ENCODE measurements at regions not wholly inside any gene's neighbourhood (a gene's known extent, or its start where the extent isn't known, plus 50 kb on each side); places are given as distances from the start of the nearest gene placed in this dataset.
"Not testable (repeated sequence)": the region's sequence is repeated elsewhere in the genome, so short reads cannot be mapped to it uniquely, and the experiment has no call there.

- TF ChIP-seq CTCF (IDR thresholded peaks at IDR 0.05; ENCODE audit: insufficient read depth, low read depth, low read length, missing control alignments), result no peak
- no peak for DNase-seq (ENCODE audit: low read depth)
Measured at GRCh38 chr10:124320778-124321432, 97.8 kb downstream of the OAT start.

GRCh38 chr10:124319926-124320391 is 98.8 kb downstream of the OAT start:
- H3K4me3 ChIP-seq (ENCODE audit: low read depth, low read length), result no peak overlapping the region
- DNase-seq (ENCODE audit: low read depth), result no peak
- no peak for TF ChIP-seq CTCF (IDR thresholded peaks at IDR 0.05; ENCODE audit: insufficient read depth, low read depth, low read length, missing control alignments)

More at GRCh38 chr10:124320778-124321432, 97.8 kb downstream of the OAT start:
- H3K4me3 ChIP-seq (ENCODE audit: low read depth, low read length), result no peak overlapping the region

- not testable (repeated sequence) for DNase-seq (ENCODE audit: low read depth); H3K4me3 ChIP-seq (ENCODE audit: low read depth, low read length)
Measured at GRCh38 chr10:124319520-124319919, 99.2 kb downstream of the OAT start.

GRCh38 chr10:124318811-124319210 is 99.9 kb downstream of the OAT start:
- H3K4me3 ChIP-seq (ENCODE audit: low read depth, low read length), result no peak overlapping the region
- TF ChIP-seq CTCF (IDR thresholded peaks at IDR 0.05; ENCODE audit: insufficient read depth, low read depth, low read length, missing control alignments), result no peak
- DNase-seq (ENCODE audit: low read depth), result no peak

- no peak for TF ChIP-seq CTCF (IDR thresholded peaks at IDR 0.05; ENCODE audit: insufficient read depth, low read depth, low read length, missing control alignments)
- H3K4me3 ChIP-seq (ENCODE audit: low read depth, low read length), result no peak overlapping the region
- no peak for DNase-seq (ENCODE audit: low read depth)
Measured at GRCh38 chr10:124318076-124318475, 100.6 kb downstream of the OAT start.

GRCh38 chr10:124316326-124316725 is 102.4 kb downstream of the OAT start:
- no peak for TF ChIP-seq CTCF (IDR thresholded peaks at IDR 0.05; ENCODE audit: insufficient read depth, low read depth, low read length, missing control alignments)
- no peak overlapping the region for H3K4me3 ChIP-seq (ENCODE audit: low read depth, low read length)
- DNase-seq (ENCODE audit: low read depth), result no peak

- TF ChIP-seq CTCF (IDR thresholded peaks at IDR 0.05; ENCODE audit: insufficient read depth, low read depth, low read length, missing control alignments), result no peak
- DNase-seq (ENCODE audit: low read depth), result no peak
- no peak overlapping the region for H3K4me3 ChIP-seq (ENCODE audit: low read depth, low read length)
Measured at GRCh38 chr10:124315591-124316270, 103.0 kb downstream of the OAT start.

All from GM12865 (cell line).